ENCODE measurements at regions not wholly inside any gene's neighbourhood (a gene's known extent, or its start where the extent isn't known, plus 50 kb on each side); places are given as distances from the start of the nearest gene placed in this dataset.

GRCh38 chr4:126541820-126542219 is 1090.9 kb upstream of the INTU start:
- TF ChIP-seq POLR2A (IDR thresholded peaks at IDR 0.05), result no peak
- TF ChIP-seq CTCF (IDR thresholded peaks at IDR 0.05), result no peak

All from Peyer's patch (tissue), 4 donors.